SK-N-SH (cell line): ENCODE measurements at regions not wholly inside any gene's neighbourhood (a gene's known extent, or its start where the extent isn't known, plus 50 kb on each side); places are given as distances from the start of the nearest gene placed in this dataset.

Experiments
- CTCF ChIP-seq: fragments of 200-600 bp; sonication (generic); IDR thresholded peaks from 2 replicates; pipeline ENCODE4 v1.6.1; 2017; ENCODE audit warnings: antibody characterized with exemption, mild to moderate bottlenecking, moderate library complexity
- MXI1 ChIP-seq: IDR thresholded peaks from 2 replicates; pipeline ENCODE4 v1.6.1; 2012; ENCODE audit warnings: mild to moderate bottlenecking, low read depth, low read length, improper control_type of control experiment
- NFIC ChIP-seq: IDR thresholded peaks from 2 replicates; pipeline ENCODE4 v1.4.0; 2012; ENCODE audit warnings: borderline replicate concordance
- TCF12 ChIP-seq: IDR thresholded peaks from 2 replicates; pipeline ENCODE4 v1.4.0; 2012

GRCh38 chr5:82418608-82418950 is 140.4 kb upstream of the RPS23 start:
- TF ChIP-seq CTCF (no peak), TCF12 (no peak), NFIC (no peak), MXI1 (no peak)
